ENCODE measurements at regions not wholly inside any gene's neighbourhood (a gene's known extent, or its start where the extent isn't known, plus 50 kb on each side); places are given as distances from the start of the nearest gene placed in this dataset.

GRCh38 chr15:87239582-87240230, 1016.8 kb downstream of the NTRK3 start:
- Histone ChIP-seq H3K4me1 (ENCODE audit: control insufficient read depth, insufficient read depth, low read length) (no peaks in the 10 kb centered on the region), H3K9me3 (ENCODE audit: control insufficient read depth, insufficient read depth, low read length) (no peaks in the 10 kb centered on the region), H3K36me3 (ENCODE audit: control insufficient read depth, insufficient read depth, low read length) (no peaks in the 10 kb centered on the region), H3K27me3 (ENCODE audit: control insufficient read depth, insufficient read depth, low read length) (no peaks in the 10 kb centered on the region), H3K27ac (ENCODE audit: low read length) (no peak overlapping the region), H3K4me3 (ENCODE audit: low read length) (no peak overlapping the region)
- Mint-ChIP-seq H3K9me3 (peaks cover 8 to 19% of the 10 kb centered on the region in 2 donors), H3K4me1 (no peaks in the 10 kb centered on the region), H3K27me3 (ENCODE audit: low read depth in 2 of 2) (no peaks in the 10 kb centered on the region), H3K27ac (no peak overlapping the region), H3K4me3 (no peak overlapping the region), H3K36me3 (no peaks in the 10 kb centered on the region)
- DNase-seq (no peak), ATAC-seq (no peak)
- intact Hi-C loops (cut with micrococcal nuclease): no loop called here
- no peak for TF ChIP-seq CTCF (IDR thresholded peaks at IDR 0.05)
- WGBS (ENCODE audit: insufficient coverage): 95% methylated on average over 3 of the region's 3 CpGs

- H3K27me3 ChIP-seq (ENCODE audit: control insufficient read depth, insufficient read depth, low read length): no peaks in the 10 kb centered on the region
- no peaks in the 10 kb centered on the region for H3K4me1 Mint-ChIP-seq
- no peak overlapping the region for H3K4me3 Mint-ChIP-seq
- H3K27me3 Mint-ChIP-seq (ENCODE audit: low read depth in 2 of 2): no peaks in the 10 kb centered on the region
- TF ChIP-seq CTCF (IDR thresholded peaks at IDR 0.05): no peak
- no peaks in the 10 kb centered on the region for H3K36me3 ChIP-seq (ENCODE audit: control insufficient read depth, insufficient read depth, low read length)
- WGBS (ENCODE audit: insufficient coverage): 70% methylated on average over 1 of the region's 1 CpG
- no peaks in the 10 kb centered on the region for H3K4me1 ChIP-seq (ENCODE audit: control insufficient read depth, insufficient read depth, low read length)
- no peaks in the 10 kb centered on the region for H3K9me3 ChIP-seq (ENCODE audit: control insufficient read depth, insufficient read depth, low read length)
- no peak overlapping the region for H3K27ac Mint-ChIP-seq
- intact Hi-C loops (cut with micrococcal nuclease): no loop called here
- ATAC-seq (no peak), DNase-seq (no peak)
- H3K27ac ChIP-seq (ENCODE audit: low read length): no peak overlapping the region
- peaks cover 8 to 22% of the 10 kb centered on the region in 2 donors for H3K9me3 Mint-ChIP-seq
- no peaks in the 10 kb centered on the region for H3K36me3 Mint-ChIP-seq
- H3K4me3 ChIP-seq (ENCODE audit: low read length): no peak overlapping the region
Observed at GRCh38 chr15:87238451-87239068, 1018.0 kb downstream of the NTRK3 start.

GRCh38 chr15:87228460-87228859, 1028.1 kb downstream of the NTRK3 start:
- H3K9me3 ChIP-seq (ENCODE audit: control insufficient read depth, insufficient read depth, low read length): no peaks in the 10 kb centered on the region
- WGBS (ENCODE audit: insufficient coverage): 84% methylated on average over 3 of the region's 4 CpGs
- Mint-ChIP-seq H3K27me3 (ENCODE audit: low read depth in 2 of 2) (no peaks in the 10 kb centered on the region), H3K9me3 (peaks cover 5 to 7% of the 10 kb centered on the region in 2 donors), H3K4me3 (no peak overlapping the region), H3K4me1 (no peaks in the 10 kb centered on the region), H3K27ac (no peak overlapping the region), H3K36me3 (no peaks in the 10 kb centered on the region)
- no peak for TF ChIP-seq CTCF (IDR thresholded peaks at IDR 0.05)
- ATAC-seq (no peak), DNase-seq (no peak)
- no peak overlapping the region for H3K4me3 ChIP-seq (ENCODE audit: low read length)
- no peaks in the 10 kb centered on the region for H3K27me3 ChIP-seq (ENCODE audit: control insufficient read depth, insufficient read depth, low read length)
- no peaks in the 10 kb centered on the region for H3K36me3 ChIP-seq (ENCODE audit: control insufficient read depth, insufficient read depth, low read length)
- no peaks in the 10 kb centered on the region for H3K4me1 ChIP-seq (ENCODE audit: control insufficient read depth, insufficient read depth, low read length)
- H3K27ac ChIP-seq (ENCODE audit: low read length): no peak overlapping the region
- intact Hi-C loops (cut with micrococcal nuclease): no loop called here

- Mint-ChIP-seq H3K9me3 (peaks cover 5 to 7% of the 10 kb centered on the region in 2 donors), H3K4me3 (no peak overlapping the region), H3K36me3 (no peaks in the 10 kb centered on the region), H3K27me3 (ENCODE audit: low read depth in 2 of 2) (no peaks in the 10 kb centered on the region), H3K4me1 (no peaks in the 10 kb centered on the region), H3K27ac (no peak overlapping the region)
- no peak for ATAC-seq
- no peak overlapping the region for H3K4me3 ChIP-seq (ENCODE audit: low read length)
- TF ChIP-seq CTCF (IDR thresholded peaks at IDR 0.05): no peak
- H3K4me1 ChIP-seq (ENCODE audit: control insufficient read depth, insufficient read depth, low read length): no peaks in the 10 kb centered on the region
- no peaks in the 10 kb centered on the region for H3K9me3 ChIP-seq (ENCODE audit: control insufficient read depth, insufficient read depth, low read length)
- H3K36me3 ChIP-seq (ENCODE audit: control insufficient read depth, insufficient read depth, low read length): no peaks in the 10 kb centered on the region
- no peak for DNase-seq
- no peak overlapping the region for H3K27ac ChIP-seq (ENCODE audit: low read length)
- intact Hi-C loops (cut with micrococcal nuclease): no loop called here
- WGBS (ENCODE audit: insufficient coverage): 59% methylated on average over 4 of the region's 4 CpGs
- no peaks in the 10 kb centered on the region for H3K27me3 ChIP-seq (ENCODE audit: control insufficient read depth, insufficient read depth, low read length)
Observed at GRCh38 chr15:87227846-87228245, 1028.7 kb downstream of the NTRK3 start.

Measured in natural killer cell (primary cell).